Peyer's patch (tissue), 4 donors: ENCODE measurements at regions not wholly inside any gene's neighbourhood (a gene's known extent, or its start where the extent isn't known, plus 50 kb on each side); places are given as distances from the start of the nearest gene placed in this dataset.

ENCODE experiments used
- CTCF ChIP-seq, 6 experiments: fragments of 450-650 bp in 4 of 6; fragments of 200-600 bp in 2 of 6; sonication (generic) in 1 of 6; IDR thresholded peaks; one replicate each; pipeline ENCODE4 v1.5.1; 2017 to 2019; ENCODE audit warnings: antibody characterized with exemption in 6 of 6, mild to moderate bottlenecking in 3 of 6, moderate library complexity in 1 of 6
- POLR2A ChIP-seq, 2 donors: fragments of 450-650 bp; IDR thresholded peaks; one replicate each; pipeline ENCODE4 v1.5.1; 2017; ENCODE audit warnings: antibody characterized with exemption in 2 of 2, mild to moderate bottlenecking in 2 of 2, moderate library complexity in 2 of 2

- TF ChIP-seq CTCF (IDR thresholded peaks at IDR 0.05) (no peak), POLR2A (IDR thresholded peaks at IDR 0.05) (no peak)
These were observed 237.5 kb downstream of the ICOS start for GRCh38 chr2:204174034-204174433.
